ENCODE measurements at regions not wholly inside any gene's neighbourhood (a gene's known extent, or its start where the extent isn't known, plus 50 kb on each side); places are given as distances from the start of the nearest gene placed in this dataset.

- TF ChIP-seq, protein P1, sequence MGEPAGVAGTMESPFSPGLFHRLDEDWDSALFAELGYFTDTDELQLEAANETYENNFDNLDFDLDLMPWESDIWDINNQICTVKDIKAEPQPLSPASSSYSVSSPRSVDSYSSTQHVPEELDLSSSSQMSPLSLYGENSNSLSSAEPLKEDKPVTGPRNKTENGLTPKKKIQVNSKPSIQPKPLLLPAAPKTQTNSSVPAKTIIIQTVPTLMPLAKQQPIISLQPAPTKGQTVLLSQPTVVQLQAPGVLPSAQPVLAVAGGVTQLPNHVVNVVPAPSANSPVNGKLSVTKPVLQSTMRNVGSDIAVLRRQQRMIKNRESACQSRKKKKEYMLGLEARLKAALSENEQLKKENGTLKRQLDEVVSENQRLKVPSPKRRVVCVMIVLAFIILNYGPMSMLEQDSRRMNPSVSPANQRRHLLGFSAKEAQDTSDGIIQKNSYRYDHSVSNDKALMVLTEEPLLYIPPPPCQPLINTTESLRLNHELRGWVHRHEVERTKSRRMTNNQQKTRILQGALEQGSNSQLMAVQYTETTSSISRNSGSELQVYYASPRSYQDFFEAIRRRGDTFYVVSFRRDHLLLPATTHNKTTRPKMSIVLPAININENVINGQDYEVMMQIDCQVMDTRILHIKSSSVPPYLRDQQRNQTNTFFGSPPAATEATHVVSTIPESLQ (CRISPR knock-in tag; IDR thresholded peaks at IDR 0.05) = no peak
These were observed 220.3 kb downstream of the PABPC4L start (continued) for GRCh38 chr4:133981327-133981726.

DNA sequence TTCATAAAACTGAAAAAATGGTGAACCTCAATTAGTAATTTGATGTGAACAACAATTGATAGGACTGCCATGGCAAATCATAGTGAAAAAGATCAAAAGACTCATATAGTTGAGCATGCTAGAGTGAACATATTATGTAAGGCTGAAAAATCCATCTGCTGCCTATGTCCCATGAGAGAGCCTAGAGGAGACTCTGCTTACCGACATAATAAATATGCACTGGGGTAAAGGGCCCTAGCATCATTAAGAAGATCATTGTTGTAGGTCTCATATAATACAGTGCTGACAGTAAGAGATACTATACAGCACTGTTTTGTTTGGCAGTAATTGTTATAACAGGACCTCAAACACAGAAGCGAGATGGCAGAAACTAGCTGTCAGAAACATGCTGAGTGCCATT is 229.0 kb downstream of the PABPC4L start:
- H3K36me3 Mint-ChIP-seq = no peaks in the 10 kb centered on the region
- ChIA-PET CTCF (no interaction called here), POLR2A (no interaction called here)
- H3K27ac Mint-ChIP-seq = no peak overlapping the region
- peaks cover 6% of the 10 kb centered on the region for H3K4me1 Mint-ChIP-seq
- H3K4me3 Mint-ChIP-seq = no peak overlapping the region
- no peak for TF ChIP-seq TEAD1 (CRISPR knock-in tag; IDR thresholded peaks at IDR 0.05)
- TF ChIP-seq JAZF1 (CRISPR knock-in tag; IDR thresholded peaks at IDR 0.05) = no peak
- TF ChIP-seq, protein P2, sequence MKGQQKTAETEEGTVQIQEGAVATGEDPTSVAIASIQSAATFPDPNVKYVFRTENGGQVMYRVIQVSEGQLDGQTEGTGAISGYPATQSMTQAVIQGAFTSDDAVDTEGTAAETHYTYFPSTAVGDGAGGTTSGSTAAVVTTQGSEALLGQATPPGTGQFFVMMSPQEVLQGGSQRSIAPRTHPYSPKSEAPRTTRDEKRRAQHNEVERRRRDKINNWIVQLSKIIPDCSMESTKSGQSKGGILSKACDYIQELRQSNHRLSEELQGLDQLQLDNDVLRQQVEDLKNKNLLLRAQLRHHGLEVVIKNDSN (CRISPR knock-in tag; IDR thresholded peaks at IDR 0.05) = no peak
- ATAC-seq (no peak), DNase-seq (ENCODE audit: low spot score) (no peak)
- peaks cover 10% of the 10 kb centered on the region; the same call in 1 of the 2 replicates for H3K9me3 Mint-ChIP-seq
- no peaks in the 10 kb centered on the region for H3K27me3 Mint-ChIP-seq (ENCODE audit: low read depth)

GRCh38 chr4:133969202-133969848 is 232.3 kb downstream of the PABPC4L start:
- Mint-ChIP-seq H3K4me1 (peaks cover 6% of the 10 kb centered on the region), H3K27me3 (ENCODE audit: low read depth) (no peaks in the 10 kb centered on the region), H3K27ac (no peak overlapping the region), H3K4me3 (no peak overlapping the region), H3K9me3 (peaks cover 32% of the 10 kb centered on the region), H3K36me3 (peaks cover 16% of the 10 kb centered on the region)
- CTCF ChIA-PET = no interaction called here
- no peak for ATAC-seq
- POLR2A ChIA-PET = no interaction called here
- no peak for DNase-seq (ENCODE audit: low spot score)
- TF ChIP-seq, protein P3, sequence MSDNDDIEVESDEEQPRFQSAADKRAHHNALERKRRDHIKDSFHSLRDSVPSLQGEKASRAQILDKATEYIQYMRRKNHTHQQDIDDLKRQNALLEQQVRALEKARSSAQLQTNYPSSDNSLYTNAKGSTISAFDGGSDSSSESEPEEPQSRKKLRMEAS (CRISPR knock-in tag; IDR thresholded peaks at IDR 0.05) = no peak
- no peak for TF ChIP-seq NR3C1 (CRISPR knock-in tag; conservative IDR thresholded peaks at IDR 0.05; ENCODE audit: low read depth)
- TF ChIP-seq, protein P4, sequence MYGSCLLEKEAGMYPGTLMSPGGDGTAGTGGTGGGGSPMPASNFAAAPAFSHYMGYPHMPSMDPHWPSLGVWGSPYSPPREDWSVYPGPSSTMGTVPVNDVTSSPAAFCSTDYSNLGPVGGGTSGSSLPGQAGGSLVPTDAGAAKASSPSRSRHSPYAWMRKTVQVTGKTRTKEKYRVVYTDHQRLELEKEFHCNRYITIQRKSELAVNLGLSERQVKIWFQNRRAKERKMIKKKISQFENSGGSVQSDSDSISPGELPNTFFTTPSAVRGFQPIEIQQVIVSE (CRISPR knock-in tag; IDR thresholded peaks at IDR 0.05; ENCODE audit: borderline replicate concordance) = no peak
- no peak for TF ChIP-seq JUN (CRISPR knock-in tag; IDR thresholded peaks at IDR 0.05)
- TF ChIP-seq, protein P5, sequence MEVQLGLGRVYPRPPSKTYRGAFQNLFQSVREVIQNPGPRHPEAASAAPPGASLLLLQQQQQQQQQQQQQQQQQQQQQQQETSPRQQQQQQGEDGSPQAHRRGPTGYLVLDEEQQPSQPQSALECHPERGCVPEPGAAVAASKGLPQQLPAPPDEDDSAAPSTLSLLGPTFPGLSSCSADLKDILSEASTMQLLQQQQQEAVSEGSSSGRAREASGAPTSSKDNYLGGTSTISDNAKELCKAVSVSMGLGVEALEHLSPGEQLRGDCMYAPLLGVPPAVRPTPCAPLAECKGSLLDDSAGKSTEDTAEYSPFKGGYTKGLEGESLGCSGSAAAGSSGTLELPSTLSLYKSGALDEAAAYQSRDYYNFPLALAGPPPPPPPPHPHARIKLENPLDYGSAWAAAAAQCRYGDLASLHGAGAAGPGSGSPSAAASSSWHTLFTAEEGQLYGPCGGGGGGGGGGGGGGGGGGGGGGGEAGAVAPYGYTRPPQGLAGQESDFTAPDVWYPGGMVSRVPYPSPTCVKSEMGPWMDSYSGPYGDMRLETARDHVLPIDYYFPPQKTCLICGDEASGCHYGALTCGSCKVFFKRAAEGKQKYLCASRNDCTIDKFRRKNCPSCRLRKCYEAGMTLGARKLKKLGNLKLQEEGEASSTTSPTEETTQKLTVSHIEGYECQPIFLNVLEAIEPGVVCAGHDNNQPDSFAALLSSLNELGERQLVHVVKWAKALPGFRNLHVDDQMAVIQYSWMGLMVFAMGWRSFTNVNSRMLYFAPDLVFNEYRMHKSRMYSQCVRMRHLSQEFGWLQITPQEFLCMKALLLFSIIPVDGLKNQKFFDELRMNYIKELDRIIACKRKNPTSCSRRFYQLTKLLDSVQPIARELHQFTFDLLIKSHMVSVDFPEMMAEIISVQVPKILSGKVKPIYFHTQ (CRISPR knock-in tag; IDR thresholded peaks at IDR 0.05) = no peak
- TF ChIP-seq CREM (CRISPR knock-in tag; IDR thresholded peaks at IDR 0.05) = no peak
- TF ChIP-seq, protein P6, sequence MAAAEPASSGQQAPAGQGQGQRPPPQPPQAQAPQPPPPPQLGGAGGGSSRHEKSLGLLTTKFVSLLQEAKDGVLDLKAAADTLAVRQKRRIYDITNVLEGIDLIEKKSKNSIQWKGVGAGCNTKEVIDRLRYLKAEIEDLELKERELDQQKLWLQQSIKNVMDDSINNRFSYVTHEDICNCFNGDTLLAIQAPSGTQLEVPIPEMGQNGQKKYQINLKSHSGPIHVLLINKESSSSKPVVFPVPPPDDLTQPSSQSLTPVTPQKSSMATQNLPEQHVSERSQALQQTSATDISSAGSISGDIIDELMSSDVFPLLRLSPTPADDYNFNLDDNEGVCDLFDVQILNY (CRISPR knock-in tag; IDR thresholded peaks at IDR 0.05) = no peak
- no peak for TF ChIP-seq SP1 (CRISPR knock-in tag; conservative IDR thresholded peaks at IDR 0.05)
- TF ChIP-seq, protein P7, sequence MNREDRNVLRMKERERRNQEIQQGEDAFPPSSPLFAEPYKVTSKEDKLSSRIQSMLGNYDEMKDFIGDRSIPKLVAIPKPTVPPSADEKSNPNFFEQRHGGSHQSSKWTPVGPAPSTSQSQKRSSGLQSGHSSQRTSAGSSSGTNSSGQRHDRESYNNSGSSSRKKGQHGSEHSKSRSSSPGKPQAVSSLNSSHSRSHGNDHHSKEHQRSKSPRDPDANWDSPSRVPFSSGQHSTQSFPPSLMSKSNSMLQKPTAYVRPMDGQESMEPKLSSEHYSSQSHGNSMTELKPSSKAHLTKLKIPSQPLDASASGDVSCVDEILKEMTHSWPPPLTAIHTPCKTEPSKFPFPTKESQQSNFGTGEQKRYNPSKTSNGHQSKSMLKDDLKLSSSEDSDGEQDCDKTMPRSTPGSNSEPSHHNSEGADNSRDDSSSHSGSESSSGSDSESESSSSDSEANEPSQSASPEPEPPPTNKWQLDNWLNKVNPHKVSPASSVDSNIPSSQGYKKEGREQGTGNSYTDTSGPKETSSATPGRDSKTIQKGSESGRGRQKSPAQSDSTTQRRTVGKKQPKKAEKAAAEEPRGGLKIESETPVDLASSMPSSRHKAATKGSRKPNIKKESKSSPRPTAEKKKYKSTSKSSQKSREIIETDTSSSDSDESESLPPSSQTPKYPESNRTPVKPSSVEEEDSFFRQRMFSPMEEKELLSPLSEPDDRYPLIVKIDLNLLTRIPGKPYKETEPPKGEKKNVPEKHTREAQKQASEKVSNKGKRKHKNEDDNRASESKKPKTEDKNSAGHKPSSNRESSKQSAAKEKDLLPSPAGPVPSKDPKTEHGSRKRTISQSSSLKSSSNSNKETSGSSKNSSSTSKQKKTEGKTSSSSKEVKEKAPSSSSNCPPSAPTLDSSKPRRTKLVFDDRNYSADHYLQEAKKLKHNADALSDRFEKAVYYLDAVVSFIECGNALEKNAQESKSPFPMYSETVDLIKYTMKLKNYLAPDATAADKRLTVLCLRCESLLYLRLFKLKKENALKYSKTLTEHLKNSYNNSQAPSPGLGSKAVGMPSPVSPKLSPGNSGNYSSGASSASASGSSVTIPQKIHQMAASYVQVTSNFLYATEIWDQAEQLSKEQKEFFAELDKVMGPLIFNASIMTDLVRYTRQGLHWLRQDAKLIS (CRISPR knock-in tag; IDR thresholded peaks at IDR 0.05; ENCODE audit: borderline replicate concordance) = no peak
- TF ChIP-seq ZNF671 (CRISPR knock-in tag; IDR thresholded peaks at IDR 0.05) = no peak
- no peak for TF ChIP-seq HMGXB4 (CRISPR knock-in tag; IDR thresholded peaks at IDR 0.05)
- no peak for TF ChIP-seq ELF4 (CRISPR knock-in tag; IDR thresholded peaks at IDR 0.05; ENCODE audit: low read depth)

Data from WTC11 (cell line).